IPS-15b (cell line): ENCODE measurements at regions not wholly inside any gene's neighbourhood (a gene's known extent, or its start where the extent isn't known, plus 50 kb on each side); places are given as distances from the start of the nearest gene placed in this dataset.

Experiments
- H3K27me3 ChIP-seq: one replicate; pipeline ENCODE4 v1.6.1; 2013; ENCODE audit warnings: low read length; ENCODE audit not compliant: control insufficient read depth, insufficient read depth
- H3K36me3 ChIP-seq: one replicate; pipeline ENCODE4 v1.6.1; 2013; ENCODE audit warnings: low read length; ENCODE audit not compliant: control insufficient read depth, insufficient read depth
- H3K4me1 ChIP-seq: one replicate; pipeline ENCODE4 v1.6.1; 2013; ENCODE audit warnings: mild to moderate bottlenecking, low read length; ENCODE audit not compliant: control insufficient read depth, insufficient read depth
- H3K4me3 ChIP-seq: one replicate; pipeline ENCODE4 v1.5.1; 2013; ENCODE audit warnings: low read depth, low read length
- H3K9ac ChIP-seq: one replicate; pipeline ENCODE4 v1.6.1; 2013; ENCODE audit warnings: low read depth, mild to moderate bottlenecking, low read length
- H3K9me3 ChIP-seq: one replicate; pipeline ENCODE4 v1.6.1; 2013; ENCODE audit warnings: mild to moderate bottlenecking, low read length; ENCODE audit not compliant: control insufficient read depth, insufficient read depth

DNA sequence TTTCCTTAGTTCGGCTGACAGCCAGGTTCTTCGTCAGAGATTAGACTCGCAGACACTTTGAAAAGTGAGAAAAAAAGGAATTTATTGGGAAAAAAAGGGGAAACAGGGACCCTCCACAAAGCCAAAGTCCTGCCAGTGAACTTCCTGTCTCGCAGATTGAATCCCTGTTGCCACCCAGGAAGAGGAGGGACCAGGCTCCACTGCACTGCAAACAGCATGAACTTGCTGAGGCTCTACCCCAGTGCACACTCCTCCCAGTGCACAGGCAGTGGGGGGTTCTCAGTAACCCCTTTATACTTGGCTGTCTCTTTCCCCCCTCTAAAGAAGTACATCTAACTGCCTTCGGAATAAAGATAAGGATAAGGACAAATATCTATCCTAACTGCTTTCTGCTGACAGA, 959.0 kb downstream of the GRIK2 start:
- Histone ChIP-seq H3K36me3 (no peaks in the 10 kb centered on the region), H3K4me3 (no peak overlapping the region), H3K9ac (no peak overlapping the region), H3K4me1 (peaks cover 3% of the 10 kb centered on the region), H3K9me3 (no peaks in the 10 kb centered on the region), H3K27me3 (no peaks in the 10 kb centered on the region)

DNA sequence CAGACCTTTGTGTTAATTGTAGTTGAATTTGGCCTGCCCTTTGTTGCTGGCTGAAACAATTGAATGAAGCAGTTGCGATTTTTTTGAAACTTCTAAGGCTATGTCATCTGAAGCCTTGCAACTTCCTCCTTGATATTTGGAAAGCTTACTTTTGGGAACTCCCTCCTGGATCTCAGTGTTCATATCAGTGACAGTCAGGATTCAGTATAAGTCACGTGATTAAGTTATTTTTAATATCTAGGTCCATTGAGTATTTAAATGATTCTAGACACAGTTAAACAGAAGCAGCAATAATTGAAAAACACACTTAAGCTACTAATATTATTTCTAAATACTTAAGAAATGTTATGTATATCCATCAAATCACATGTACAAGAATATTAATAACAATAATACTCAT, 951.3 kb downstream of the GRIK2 start:
- no peak overlapping the region for H3K9ac ChIP-seq
- H3K4me3 ChIP-seq, result no peak overlapping the region
- no peaks in the 10 kb centered on the region for H3K27me3 ChIP-seq
- no peaks in the 10 kb centered on the region for H3K36me3 ChIP-seq
- H3K4me1 ChIP-seq, result no peaks in the 10 kb centered on the region
- H3K9me3 ChIP-seq, result no peaks in the 10 kb centered on the region

DNA sequence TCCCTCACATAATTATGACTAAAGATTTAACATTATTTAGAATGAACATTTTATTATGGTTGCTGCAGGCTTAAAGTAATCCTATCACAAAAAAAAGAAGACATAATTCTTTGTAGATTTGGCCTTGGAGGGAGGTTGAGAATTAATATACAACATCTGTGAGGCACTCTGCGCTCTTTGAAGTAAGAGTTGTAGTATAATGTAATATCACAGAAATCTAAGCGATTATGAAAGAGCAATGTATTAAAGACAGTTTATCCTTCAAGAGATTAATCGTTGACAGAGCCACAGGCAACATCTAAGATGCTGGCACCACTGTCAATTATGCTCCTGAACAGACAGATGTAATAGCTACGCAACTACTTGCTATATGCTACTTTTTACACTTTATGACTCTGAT, 946.8 kb downstream of the GRIK2 start:
- no peaks in the 10 kb centered on the region for H3K4me1 ChIP-seq
- no peaks in the 10 kb centered on the region for H3K36me3 ChIP-seq
- no peaks in the 10 kb centered on the region for H3K9me3 ChIP-seq
- no peak overlapping the region for H3K4me3 ChIP-seq
- H3K9ac ChIP-seq, result no peak overlapping the region
- H3K27me3 ChIP-seq, result no peaks in the 10 kb centered on the region

DNA sequence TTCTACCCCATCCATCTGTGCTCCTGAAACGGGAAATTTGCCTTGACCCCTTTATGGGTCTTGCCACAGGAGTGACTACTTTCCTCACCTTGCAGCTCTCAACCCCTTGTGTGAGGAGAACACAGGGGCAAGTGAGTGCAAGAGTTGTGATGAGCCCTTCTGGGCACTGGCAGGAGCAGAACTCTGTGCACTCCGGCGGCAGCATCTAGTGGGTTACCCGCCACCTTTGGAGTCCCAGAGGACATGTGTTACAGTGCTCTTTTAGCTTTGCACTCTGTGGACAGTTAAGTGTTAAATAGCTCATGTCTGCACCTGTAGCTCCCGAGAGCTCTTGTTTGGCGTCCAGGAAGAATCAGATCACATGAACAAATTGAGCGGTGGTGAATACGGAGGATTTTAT, 940.2 kb downstream of the GRIK2 start:
- Histone ChIP-seq H3K36me3 (no peaks in the 10 kb centered on the region), H3K9me3 (no peaks in the 10 kb centered on the region), H3K27me3 (no peaks in the 10 kb centered on the region), H3K9ac (no peak overlapping the region), H3K4me3 (no peak overlapping the region), H3K4me1 (no peaks in the 10 kb centered on the region)

DNA sequence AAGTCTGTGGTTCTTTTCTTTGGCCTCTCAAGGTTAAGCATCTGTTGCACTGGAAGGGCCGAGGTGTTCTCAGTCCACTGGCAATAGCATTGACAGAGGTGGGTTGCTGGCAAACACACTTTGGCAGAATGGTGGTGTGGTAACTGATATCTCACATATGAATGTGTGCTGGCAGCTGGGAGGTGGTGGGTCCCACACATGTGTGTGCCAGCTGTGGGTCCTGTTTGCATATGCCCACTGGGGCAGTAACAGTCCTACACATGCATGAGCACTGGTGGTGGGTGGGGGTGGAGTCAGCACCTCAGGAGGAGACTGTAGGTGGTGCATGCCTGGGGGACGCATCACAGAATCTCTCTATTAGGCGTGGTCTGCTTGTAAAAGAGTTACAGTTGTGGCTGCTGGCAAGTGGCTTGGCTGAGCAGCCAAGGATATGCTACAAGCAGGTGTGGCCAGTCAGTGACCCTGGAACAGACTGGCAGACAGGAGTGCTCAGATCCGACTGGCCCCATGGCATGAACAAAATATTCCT, 934.3 kb downstream of the GRIK2 start:
- H3K9ac ChIP-seq, result no peak overlapping the region
- H3K36me3 ChIP-seq, result no peaks in the 10 kb centered on the region
- H3K9me3 ChIP-seq, result no peaks in the 10 kb centered on the region
- H3K4me1 ChIP-seq, result no peaks in the 10 kb centered on the region
- H3K27me3 ChIP-seq, result no peaks in the 10 kb centered on the region
- H3K4me3 ChIP-seq, result no peak overlapping the region

DNA sequence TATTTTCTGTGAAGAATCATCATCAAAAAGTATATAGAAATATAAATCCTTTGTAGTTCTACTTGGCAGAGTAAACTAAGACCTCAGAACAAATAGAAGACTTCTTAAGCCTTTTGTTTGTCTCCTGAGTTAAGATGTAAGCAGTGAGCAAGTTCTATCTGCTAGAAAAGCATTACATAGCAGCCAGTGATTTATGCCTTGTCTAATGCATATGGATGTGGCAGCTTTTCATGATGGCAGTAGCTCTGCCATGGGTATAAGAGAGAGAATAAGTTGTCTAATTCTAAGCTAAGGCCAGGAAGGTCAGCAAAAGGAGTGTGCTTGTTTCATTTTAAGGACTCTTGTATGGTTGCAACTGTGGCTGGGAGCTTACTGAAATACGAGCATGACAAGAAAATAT, 920.2 kb downstream of the GRIK2 start:
- no peaks in the 10 kb centered on the region for H3K4me1 ChIP-seq

DNA sequence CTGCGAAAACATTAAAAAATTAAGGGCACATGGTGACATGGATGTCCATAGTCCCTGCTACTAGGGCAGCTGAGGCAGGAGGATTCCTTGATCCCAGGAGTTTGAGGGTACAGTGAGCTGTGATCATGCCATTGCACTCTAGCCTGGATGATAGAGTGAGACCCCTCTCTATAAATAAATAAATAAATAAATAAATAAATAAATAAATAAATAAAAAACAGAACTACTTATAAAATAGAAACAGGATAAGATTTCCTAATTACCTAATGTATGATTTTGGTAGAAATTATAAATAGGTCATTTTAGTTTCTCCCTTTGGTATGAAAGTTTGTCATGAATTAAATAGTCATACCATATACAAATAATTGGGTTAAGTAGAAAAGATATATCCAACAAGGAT, 916.2 kb downstream of the GRIK2 start:
- no peak overlapping the region for H3K4me3 ChIP-seq

More for the DNA sequence above, 920.2 kb downstream of the GRIK2 start:
- Histone ChIP-seq H3K4me3 (no peak overlapping the region), H3K9ac (no peak overlapping the region), H3K36me3 (no peaks in the 10 kb centered on the region), H3K9me3 (no peaks in the 10 kb centered on the region), H3K27me3 (no peaks in the 10 kb centered on the region)

DNA sequence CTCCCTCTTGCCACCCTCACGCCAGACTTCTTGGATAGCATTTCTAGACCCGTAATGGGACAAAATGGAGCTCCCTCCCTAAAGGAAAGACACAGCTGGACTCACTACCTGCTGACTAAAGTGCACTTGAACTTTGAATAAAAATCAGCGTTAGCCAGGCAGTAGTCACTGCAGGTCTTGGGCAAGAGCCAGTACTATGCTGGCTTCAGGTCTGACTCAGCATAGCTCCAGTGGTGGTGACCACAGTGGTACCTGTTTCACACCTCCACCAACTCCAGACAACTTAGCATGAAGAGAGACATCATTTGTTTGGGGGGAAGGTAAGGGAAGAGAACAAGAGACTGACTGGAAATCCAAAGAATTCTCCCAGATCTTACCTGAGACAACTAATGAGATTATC, 906.8 kb downstream of the GRIK2 start:
- Histone ChIP-seq H3K4me1 (no peaks in the 10 kb centered on the region), H3K4me3 (no peak overlapping the region), H3K9me3 (no peaks in the 10 kb centered on the region), H3K36me3 (no peaks in the 10 kb centered on the region), H3K9ac (no peak overlapping the region), H3K27me3 (no peaks in the 10 kb centered on the region)

More for the DNA sequence above, 916.2 kb downstream of the GRIK2 start:
- Histone ChIP-seq H3K27me3 (no peaks in the 10 kb centered on the region), H3K4me1 (no peaks in the 10 kb centered on the region), H3K36me3 (no peaks in the 10 kb centered on the region), H3K9me3 (no peaks in the 10 kb centered on the region), H3K9ac (no peak overlapping the region)

DNA sequence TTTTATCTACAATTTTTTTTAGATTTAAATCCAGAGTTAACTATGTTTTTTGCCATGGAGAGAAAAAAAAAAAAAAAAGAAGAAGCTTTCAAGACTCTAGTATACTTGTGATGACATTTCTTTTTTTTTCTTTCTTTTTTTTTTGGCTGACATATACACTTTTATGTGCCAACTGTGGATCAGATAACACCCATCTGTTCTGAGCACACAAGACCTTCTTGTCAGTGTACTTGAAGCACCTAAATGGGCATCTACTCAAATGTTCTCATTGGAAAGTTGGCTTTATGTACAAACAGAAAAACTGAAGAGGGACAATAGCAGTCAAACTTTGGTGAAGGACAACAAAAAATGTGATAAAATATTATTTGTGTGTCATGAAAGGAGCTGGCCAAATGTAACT, 904.5 kb downstream of the GRIK2 start:
- Histone ChIP-seq H3K9ac (no peak overlapping the region), H3K9me3 (no peaks in the 10 kb centered on the region), H3K36me3 (no peaks in the 10 kb centered on the region), H3K27me3 (no peaks in the 10 kb centered on the region), H3K4me3 (no peak overlapping the region), H3K4me1 (no peaks in the 10 kb centered on the region)
